Left colon (tissue), 2 donors: ENCODE measurements at regions not wholly inside any gene's neighbourhood (a gene's known extent, or its start where the extent isn't known, plus 50 kb on each side); places are given as distances from the start of the nearest gene placed in this dataset.

Experiments used
- ATAC-seq: fragments of 200-7000 bp; cut with Tn5 transposase; one replicate; pipeline ENCODE4 v1.9.1; 2020; ENCODE audit warnings: mild to moderate bottlenecking, moderate library complexity
- DNase-seq, 2 donors: peaks; one replicate each; pipeline ENCODE4 v3.0.0-alpha.2; 2020
- intact Hi-C, 2 donors: fragments of 100-400 bp; cut with DNase I in 1 of 2; cut with micrococcal nuclease in 1 of 2; formaldehyde crosslinking; loops; one replicate each; pipeline versions ENCODE4 v1.11.2 to v1.14.0; 2022; cut with DNase I, micrococcal nuclease
- donor health status: DM: no; HTN: no; CAD: no.
- donor health status: DM: yes; HTN: yes; CAD: no.

DNA sequence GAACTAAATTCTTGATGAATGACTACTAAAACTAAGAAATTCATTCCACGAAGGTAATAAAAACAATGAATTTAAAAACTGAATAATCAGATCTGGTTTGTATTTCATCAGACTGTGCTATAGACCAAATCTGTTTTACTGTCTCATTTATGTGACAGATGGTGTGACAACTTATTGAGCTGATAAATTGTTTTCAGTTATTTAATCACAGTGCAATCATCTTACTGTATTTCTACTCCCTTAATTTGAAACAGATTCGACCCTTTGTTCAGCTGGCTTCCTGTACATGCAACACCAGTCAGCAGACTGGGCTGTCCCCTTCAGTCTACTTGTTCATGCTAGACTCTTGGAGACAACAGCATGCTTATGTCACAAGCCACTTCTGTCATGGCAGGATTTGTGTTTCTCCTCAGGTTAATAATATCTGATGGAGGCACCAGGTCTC lies 150.9 kb downstream of the MBL2 start:
- no peak for ATAC-seq
- DNase-seq: no peak
- intact Hi-C loops: no loop called here

DNA sequence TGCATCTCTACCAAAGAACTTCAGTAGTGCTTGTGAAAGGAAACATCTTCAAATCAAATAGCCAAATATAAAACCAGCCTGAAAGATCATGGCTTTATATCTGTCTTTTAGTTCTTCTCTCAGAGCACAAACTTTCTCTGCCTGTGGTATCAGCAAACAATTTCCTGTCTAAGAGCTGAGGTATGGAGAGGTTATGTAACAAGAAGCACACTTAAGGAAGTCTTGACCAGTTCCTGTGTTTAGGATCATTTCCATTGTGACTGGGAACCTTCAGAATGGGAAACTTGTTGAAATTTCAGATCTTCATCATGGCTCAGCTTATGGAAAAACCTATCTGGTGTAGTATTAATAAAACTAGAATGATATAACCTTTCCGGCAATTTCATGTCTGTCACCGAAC lies 148.8 kb downstream of the MBL2 start:
- intact Hi-C loops: no loop called here
- ATAC-seq (no peak), DNase-seq (no peak)

- ATAC-seq (no peak), DNase-seq (no peak)
- intact Hi-C loops: no loop called here
Observed at GRCh38 chr10:52627279-52627678, 145.3 kb downstream of the MBL2 start.

DNA sequence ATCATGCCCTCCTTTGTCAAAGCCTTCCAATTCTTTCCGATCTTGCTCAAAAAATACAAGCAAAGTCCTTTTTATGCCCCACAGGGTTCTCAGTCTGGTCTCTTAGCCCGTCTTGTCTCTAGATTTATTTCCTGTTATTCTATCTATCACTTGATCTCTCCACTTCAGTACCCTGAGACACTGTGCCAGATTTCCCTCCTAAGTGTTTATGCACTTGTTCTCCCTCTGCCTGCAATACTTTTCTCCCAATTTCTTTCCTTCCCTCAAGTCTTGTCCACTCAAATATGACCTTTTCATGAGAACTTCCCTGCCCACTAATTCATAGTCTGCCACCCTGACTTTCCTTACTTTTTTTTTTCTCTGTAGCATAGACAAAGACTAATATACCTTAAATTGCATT lies 141.4 kb downstream of the MBL2 start:
- ATAC-seq (no peak), DNase-seq (no peak)
- intact Hi-C loops: no loop called here

GRCh38 chr10:52631648-52632047 lies 140.9 kb downstream of the MBL2 start:
- no peak for ATAC-seq

GRCh38 chr10:52632591-52632990 lies 140.0 kb downstream of the MBL2 start:
- ATAC-seq: no peak
- intact Hi-C loops: no loop called here
- no peak for DNase-seq

More at GRCh38 chr10:52631648-52632047, 140.9 kb downstream of the MBL2 start:
- intact Hi-C loops: no loop called here
- DNase-seq: no peak

GRCh38 chr10:52633266-52633665 lies 139.3 kb downstream of the MBL2 start:
- intact Hi-C loops: no loop called here
- no peak for DNase-seq
- no peak for ATAC-seq

DNA sequence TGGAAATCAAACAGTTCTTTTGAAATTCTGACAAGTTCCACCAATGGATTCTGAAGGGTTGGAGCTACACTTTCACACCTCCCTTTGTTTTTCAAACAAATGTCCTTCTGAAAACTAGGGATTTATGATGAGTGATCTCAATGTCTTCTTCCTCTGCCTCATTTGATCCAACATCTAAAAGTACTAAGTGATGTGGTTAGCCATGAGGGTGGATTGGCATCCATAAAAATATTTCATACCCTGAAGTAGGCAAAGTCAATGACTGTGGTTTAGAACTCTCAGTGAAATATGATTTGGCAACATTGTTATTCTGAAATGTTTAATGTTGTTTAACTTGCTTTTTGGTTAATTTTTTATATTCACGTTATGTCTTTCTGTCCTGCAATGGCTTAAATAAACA lies 136.9 kb downstream of the MBL2 start:
- DNase-seq (no peak), ATAC-seq (no peak)
- intact Hi-C loops: no loop called here

- intact Hi-C loops: no loop called here
- ATAC-seq (no peak), DNase-seq (no peak)
Observed at GRCh38 chr10:52636874-52637273, 135.7 kb downstream of the MBL2 start.

GRCh38 chr10:52637592-52637991 lies 135.0 kb downstream of the MBL2 start:
- intact Hi-C loops: no loop called here
- DNase-seq: peak in 1 of 2 donors; percentile 39
- ATAC-seq: peak; percentile 88

- intact Hi-C loops: no loop called here
- ATAC-seq: no peak
- DNase-seq: no peak
Observed at GRCh38 chr10:52639652-52640051, 132.9 kb downstream of the MBL2 start.

DNA sequence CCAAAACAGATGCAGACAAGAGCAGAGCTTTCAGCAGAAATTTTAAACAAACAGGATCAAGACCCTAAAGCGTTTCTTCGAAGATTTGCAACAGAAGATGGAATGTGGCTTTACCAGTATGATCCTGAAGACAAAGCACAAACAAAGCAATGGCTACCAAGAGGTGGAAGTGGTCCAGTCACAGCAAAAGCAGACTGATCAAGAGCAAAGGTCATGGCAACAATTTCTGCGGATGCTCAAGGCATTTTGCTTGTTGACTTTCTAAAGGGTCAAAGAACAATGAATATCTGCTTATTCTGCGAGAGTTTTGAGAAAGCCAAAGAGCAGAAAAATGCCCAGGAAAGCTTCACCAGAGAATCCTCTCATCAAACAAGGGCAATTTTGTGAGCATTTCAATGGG lies 130.4 kb downstream of the MBL2 start:
- ATAC-seq: no peak
- intact Hi-C loops: no loop called here
- no peak for DNase-seq

DNA sequence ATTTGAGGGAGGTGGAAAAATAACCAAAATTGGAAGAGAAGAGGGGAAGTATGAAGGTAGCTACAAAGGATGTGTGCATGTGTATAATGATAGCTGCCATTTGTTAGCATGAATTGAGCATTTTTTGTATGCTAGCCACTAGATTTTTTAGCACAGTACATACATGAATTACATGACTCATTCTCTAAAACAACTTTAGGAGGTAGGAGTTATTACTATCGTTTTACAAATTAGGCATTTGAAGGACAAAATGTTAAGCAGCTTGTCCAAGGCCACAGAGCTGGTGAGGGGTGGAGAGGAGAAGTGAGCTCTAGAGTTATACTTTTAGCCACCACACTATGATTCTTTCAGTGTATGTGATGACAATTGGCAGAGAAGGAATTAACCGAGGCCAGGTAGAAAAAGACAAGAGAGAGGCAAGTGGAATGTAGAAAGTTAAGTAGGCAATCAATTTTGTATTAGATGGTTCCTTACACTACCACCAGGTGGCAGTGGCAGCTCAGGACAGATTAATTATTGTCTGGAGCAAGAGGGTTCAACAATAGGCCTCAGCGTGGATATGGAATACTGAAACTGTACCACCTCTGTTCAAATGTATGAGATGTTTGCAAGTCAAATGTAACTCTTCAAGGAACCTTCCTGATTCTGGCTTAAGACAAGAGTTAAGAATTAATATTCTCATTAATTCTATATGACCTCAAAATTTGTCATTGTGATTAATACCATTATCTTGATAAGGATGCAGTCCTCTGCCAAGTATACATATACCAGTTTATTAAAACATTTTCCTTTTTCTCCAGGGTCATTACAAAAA lies 128.0 kb downstream of the MBL2 start:
- DNase-seq: peak in 1 of 2 donors; percentile 38
- intact Hi-C loops: loop anchor here in 1 of 2 donors (5.0 kb wide), 1 partner anchor 83 kb away; no protein-coding TSS in a partner anchor
- peak; percentile 63 for ATAC-seq

DNA sequence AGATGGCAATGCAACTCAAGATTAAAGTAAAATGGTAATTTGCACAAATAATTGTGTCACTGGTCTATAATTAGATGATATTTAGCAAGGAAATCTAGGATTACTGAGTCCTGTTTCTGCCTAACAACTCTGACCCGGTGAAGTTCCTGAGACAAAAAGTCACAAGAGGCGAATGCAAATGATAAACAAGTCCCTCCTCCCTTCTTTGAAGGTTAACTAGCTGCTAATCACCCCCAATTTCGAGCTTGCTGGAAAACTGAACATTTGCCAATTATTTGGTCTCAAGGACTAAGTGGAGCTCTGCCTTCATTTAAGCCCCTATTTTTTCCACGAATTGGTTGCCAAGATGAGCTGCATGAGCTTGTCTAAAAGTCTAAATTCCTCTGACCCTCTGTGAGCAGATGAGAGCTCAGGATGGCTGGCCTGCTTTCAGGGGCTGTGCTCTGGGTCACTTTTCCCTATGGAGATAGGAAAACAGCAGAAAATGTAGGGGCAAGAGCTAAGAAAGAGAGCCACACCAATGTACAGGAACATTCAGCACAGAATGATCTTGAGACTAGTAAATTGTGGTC lies 127.3 kb downstream of the MBL2 start:
- no peak for DNase-seq
- ATAC-seq: no peak
- intact Hi-C loops: loop anchor here in 1 of 2 donors (5.0 kb wide), 1 partner anchor 82 kb away; no protein-coding TSS in a partner anchor

DNA sequence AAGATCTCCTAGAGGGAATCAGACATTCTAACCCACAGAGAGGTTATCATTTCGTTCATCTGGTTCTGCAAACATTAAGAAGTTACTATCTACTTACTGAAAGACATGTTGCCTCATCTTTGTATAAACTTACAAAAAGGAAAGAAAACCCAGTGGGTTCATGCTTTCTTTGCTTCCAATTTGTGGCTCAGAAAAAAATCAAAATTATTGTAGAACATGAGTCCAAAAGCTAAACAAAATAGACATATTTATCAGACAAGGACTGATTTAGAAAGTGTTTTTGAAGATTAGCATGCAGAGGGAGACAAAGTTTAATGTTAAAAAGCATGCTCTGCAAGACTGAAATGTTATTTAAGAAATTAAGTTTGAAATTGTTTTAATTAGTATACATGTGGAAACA lies 123.1 kb downstream of the MBL2 start:
- no peak for ATAC-seq
- intact Hi-C loops: loop anchor here in 1 of 2 donors (5.0 kb wide), 1 partner anchor 78 kb away; no protein-coding TSS in a partner anchor
- DNase-seq: no peak

GRCh38 chr10:52650873-52651272 lies 121.7 kb downstream of the MBL2 start:
- no peak for ATAC-seq
- DNase-seq: no peak
- intact Hi-C loops: no loop called here

DNA sequence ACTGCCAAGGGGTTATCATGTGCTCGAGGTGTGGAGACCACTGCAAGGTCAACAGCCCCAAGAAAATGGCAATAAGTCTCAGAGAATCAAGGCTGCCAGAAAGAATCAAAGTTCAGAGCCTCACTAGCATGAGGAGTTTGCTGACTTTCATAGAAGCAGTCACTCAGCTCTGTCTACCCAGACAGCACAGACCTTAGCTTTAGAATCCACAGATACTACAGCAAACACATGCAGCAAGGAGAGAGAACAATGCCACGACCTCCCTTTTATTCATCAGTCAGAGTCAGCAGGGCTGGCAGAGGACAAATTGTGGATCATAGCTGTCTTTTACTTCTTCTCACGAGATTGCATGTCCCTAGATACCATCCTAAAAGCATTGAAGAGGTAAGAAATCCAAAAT lies 121.3 kb downstream of the MBL2 start:
- intact Hi-C loops: no loop called here
- DNase-seq: no peak
- ATAC-seq: no peak

- DNase-seq (no peak), ATAC-seq (no peak)
- intact Hi-C loops: no loop called here
Observed at GRCh38 chr10:52652431-52653262, 119.9 kb downstream of the MBL2 start.

- no peak for DNase-seq
- intact Hi-C loops: no loop called here
- ATAC-seq: no peak
Observed at GRCh38 chr10:52653263-52653909, 119.2 kb downstream of the MBL2 start.
